Astrocyte (in vitro differentiated cells and primary cell): ENCODE measurements at regions not wholly inside any gene's neighbourhood (a gene's known extent, or its start where the extent isn't known, plus 50 kb on each side); places are given as distances from the start of the nearest gene placed in this dataset.

Experiments
- EZH2 ChIP-seq: IDR thresholded peaks from 2 replicates; pipeline ENCODE4 v1.6.1; 2012; ENCODE audit warnings: mild to moderate bottlenecking, low read length, inconsistent platforms; ENCODE audit not compliant: insufficient read depth
- TF ChIP-seq, protein P1 (sequence below): IDR thresholded peaks from 2 replicates; pipeline ENCODE4 v1.5.1; 2011; ENCODE audit warnings: low read depth, mild to moderate bottlenecking, inconsistent platforms, low read length, moderate library complexity; ENCODE audit not compliant: insufficient read depth

DNA sequence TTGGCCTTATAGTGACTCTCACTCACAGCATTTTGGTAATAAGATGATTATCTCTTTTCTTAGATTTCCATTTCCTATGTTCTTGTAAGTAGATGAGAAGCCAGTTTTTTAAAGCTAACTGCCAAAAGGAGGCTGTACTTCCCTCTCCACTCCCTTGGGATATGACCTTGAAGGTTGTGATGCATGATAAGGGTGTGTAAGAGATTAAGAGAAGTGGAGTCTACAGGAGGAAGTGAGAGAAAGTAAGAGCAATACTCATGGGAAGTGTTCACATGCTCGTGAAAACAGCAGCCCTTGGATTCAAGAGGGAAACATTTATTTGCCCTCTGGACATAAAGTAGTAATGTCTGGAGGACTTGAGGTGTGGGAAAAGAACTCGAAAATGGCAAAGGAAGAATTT is 171.5 kb downstream of the EVA1A start:
- TF ChIP-seq, protein P1, sequence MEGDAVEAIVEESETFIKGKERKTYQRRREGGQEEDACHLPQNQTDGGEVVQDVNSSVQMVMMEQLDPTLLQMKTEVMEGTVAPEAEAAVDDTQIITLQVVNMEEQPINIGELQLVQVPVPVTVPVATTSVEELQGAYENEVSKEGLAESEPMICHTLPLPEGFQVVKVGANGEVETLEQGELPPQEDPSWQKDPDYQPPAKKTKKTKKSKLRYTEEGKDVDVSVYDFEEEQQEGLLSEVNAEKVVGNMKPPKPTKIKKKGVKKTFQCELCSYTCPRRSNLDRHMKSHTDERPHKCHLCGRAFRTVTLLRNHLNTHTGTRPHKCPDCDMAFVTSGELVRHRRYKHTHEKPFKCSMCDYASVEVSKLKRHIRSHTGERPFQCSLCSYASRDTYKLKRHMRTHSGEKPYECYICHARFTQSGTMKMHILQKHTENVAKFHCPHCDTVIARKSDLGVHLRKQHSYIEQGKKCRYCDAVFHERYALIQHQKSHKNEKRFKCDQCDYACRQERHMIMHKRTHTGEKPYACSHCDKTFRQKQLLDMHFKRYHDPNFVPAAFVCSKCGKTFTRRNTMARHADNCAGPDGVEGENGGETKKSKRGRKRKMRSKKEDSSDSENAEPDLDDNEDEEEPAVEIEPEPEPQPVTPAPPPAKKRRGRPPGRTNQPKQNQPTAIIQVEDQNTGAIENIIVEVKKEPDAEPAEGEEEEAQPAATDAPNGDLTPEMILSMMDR, result no peak
- no peak for TF ChIP-seq EZH2
